Common myeloid progenitor, CD34-positive (primary cell): ENCODE measurements at regions not wholly inside any gene's neighbourhood (a gene's known extent, or its start where the extent isn't known, plus 50 kb on each side); places are given as distances from the start of the nearest gene placed in this dataset.

Experiments
- CTCF ChIA-PET: fragments of 350-600 bp; sonication (Branson Sonifier 250); formaldehyde crosslinking; loops from one replicate; lab custom pipeline; 2021; ENCODE audit warnings: antibody characterized with exemption; lab: Charles Lee
- POLR2A ChIA-PET: fragments of 350-600 bp; sonication (Branson Sonifier 250); formaldehyde crosslinking; loops from one replicate; lab custom pipeline; 2021; ENCODE audit warnings: antibody characterized with exemption; lab: Charles Lee
- DNase-seq, 3 donors: peaks; one replicate each; pipeline versions ENCODE4 v3.0.0 to v3.0.0-alpha.2; 2013
- H3K27ac ChIP-seq, 2 experiments: 1 replicate in 1 of 2; 2 replicates in 1 of 2; pipeline ENCODE4 v1.7.0; 2013; ENCODE audit warnings: inconsistent platforms in 2 of 2, low read length in 2 of 2, mild to moderate bottlenecking in 2 of 2, low read depth in 1 of 2, moderate library complexity in 1 of 2; ENCODE audit not compliant: severe bottlenecking in 2 of 2, insufficient read depth in 1 of 2, poor library complexity in 1 of 2
- H3K27me3 ChIP-seq, 5 experiments: replicated peaks in 2 of 5; 1 replicate in 3 of 5; 2 replicates in 2 of 5; pipeline versions ENCODE4 v1.6.1 to v1.7.0; 2013; ENCODE audit warnings: low read length in 4 of 5, mild to moderate bottlenecking in 2 of 5, moderate library complexity in 2 of 5, inconsistent platforms in 1 of 5; ENCODE audit not compliant: insufficient read depth in 5 of 5, control insufficient read depth in 4 of 5
- H3K36me3 ChIP-seq, 4 experiments: 1 replicate in 2 of 4; 2 replicates in 2 of 4; pipeline versions ENCODE4 v1.6.1 to v1.7.0; 2013; ENCODE audit warnings: low read length in 3 of 4, control low read depth in 1 of 4, mild to moderate bottlenecking in 1 of 4; ENCODE audit not compliant: control insufficient read depth in 4 of 4, insufficient read depth in 4 of 4
- H3K4me1 ChIP-seq, 4 experiments: 1 replicate in 3 of 4; 2 replicates in 1 of 4; pipeline versions ENCODE4 v1.6.1 to v1.7.1; 2013; ENCODE audit warnings: low read length in 3 of 4, mild to moderate bottlenecking in 3 of 4, control low read depth in 1 of 4, inconsistent platforms in 1 of 4, moderate library complexity in 1 of 4; ENCODE audit not compliant: control insufficient read depth in 4 of 4, insufficient read depth in 4 of 4; ENCODE audit errors: control extremely low read depth in 1 of 4
- H3K4me3 ChIP-seq, 7 experiments: 1 replicate in 4 of 7; 2 replicates in 3 of 7; pipeline versions ENCODE4 v1.5.1 to v1.7.0; 2013; ENCODE audit warnings: mild to moderate bottlenecking in 7 of 7, low read length in 6 of 7, moderate library complexity in 6 of 7, inconsistent platforms in 2 of 7, low read depth in 2 of 7, control low read depth in 1 of 7; ENCODE audit not compliant: insufficient read depth in 4 of 7, control insufficient read depth in 1 of 7; ENCODE audit errors: extremely low read depth in 1 of 7
- H3K9me3 ChIP-seq, 5 experiments: 1 replicate in 4 of 5; 2 replicates in 1 of 5; pipeline versions ENCODE4 v1.6.1 to v1.7.1; 2013; ENCODE audit warnings: low read length in 4 of 5, mild to moderate bottlenecking in 2 of 5, inconsistent platforms in 1 of 5, low read depth in 1 of 5, moderate library complexity in 1 of 5; ENCODE audit not compliant: control insufficient read depth in 4 of 5, insufficient read depth in 2 of 5; ENCODE audit errors: control extremely low read depth in 1 of 5
- WGBS: methylation state at CpG from one replicate; pipeline ENCODE4 v1.1.5; 2013; ENCODE audit not compliant: insufficient coverage; 5-methylcytosine and 5-hydroxymethylcytosine counted together

GRCh38 chr2:174697255-174697654 is 67.0 kb downstream of the CHRNA1 start:
- H3K4me1 ChIP-seq: no peaks in the 10 kb centered on the region
- H3K36me3 ChIP-seq: no peaks in the 10 kb centered on the region
- H3K27ac ChIP-seq: no peak overlapping the region
- DNase-seq: peak; percentile 70 to 82 (median 80)
- H3K9me3 ChIP-seq: no peaks in the 10 kb centered on the region
- no CpG with 5 or more reads among the region's 3 CpGs for WGBS
- POLR2A ChIA-PET: no interaction called here
- CTCF ChIA-PET: interaction anchor here (0.6 to 21.5 kb wide), 15 partner anchors 12 to 658 kb away, joined by 3 to 450 read pairs (median 5); partner anchors contain the start of gene WIPF1
- no peak overlapping the region for H3K4me3 ChIP-seq
- peaks cover 0 to 47% (median 16%) of the 10 kb centered on the region in 5 experiments for H3K27me3 ChIP-seq

GRCh38 chr2:174694920-174695319 is 69.4 kb downstream of the CHRNA1 start:
- Histone ChIP-seq H3K27me3 (peaks cover 0 to 36% (median 13%) of the 10 kb centered on the region in 5 experiments), H3K9me3 (no peaks in the 10 kb centered on the region), H3K4me1 (no peaks in the 10 kb centered on the region), H3K36me3 (no peaks in the 10 kb centered on the region), H3K4me3 (no peak overlapping the region), H3K27ac (no peak overlapping the region)
- ChIA-PET POLR2A (no interaction called here), CTCF (interaction anchor here (0.9 to 21.5 kb wide), 10 partner anchors 9 to 232 kb away, joined by 3 to 450 read pairs (median 5); partner anchors contain the start of gene WIPF1)
- no peak for DNase-seq
- 75% methylated on average over 2 of the region's 2 CpGs for WGBS

GRCh38 chr2:174694196-174694878 is 69.9 kb downstream of the CHRNA1 start:
- ChIA-PET CTCF (interaction anchor here (1.1 to 21.5 kb wide), 6 partner anchors 9 to 231 kb away, joined by 3 to 450 read pairs (median 80); partner anchors contain the start of gene WIPF1), POLR2A (no interaction called here)
- H3K27me3 ChIP-seq: peaks cover 0 to 36% (median 13%) of the 10 kb centered on the region in 5 experiments

GRCh38 chr2:174693344-174693743 is 70.9 kb downstream of the CHRNA1 start:
- no peak for DNase-seq
- peaks cover 0 to 36% (median 13%) of the 10 kb centered on the region in 5 experiments for H3K27me3 ChIP-seq
- H3K4me1 ChIP-seq: no peaks in the 10 kb centered on the region
- 96% methylated on average over 4 of the region's 5 CpGs for WGBS
- ChIA-PET CTCF (interaction anchor here (1.1 to 21.5 kb wide), 4 partner anchors 8 to 230 kb away, joined by 3 to 450 read pairs (median 254); partner anchors contain the start of gene WIPF1), POLR2A (interaction anchor here (0.7 kb wide), 1 partner anchor 336 kb away, joined by 3 read pairs; no protein-coding TSS in a partner anchor)
- H3K4me3 ChIP-seq: no peak overlapping the region
- H3K27ac ChIP-seq: no peak overlapping the region
- no peaks in the 10 kb centered on the region for H3K36me3 ChIP-seq
- no peaks in the 10 kb centered on the region for H3K9me3 ChIP-seq

More at GRCh38 chr2:174694196-174694878, 69.9 kb downstream of the CHRNA1 start:
- Histone ChIP-seq H3K4me1 (no peaks in the 10 kb centered on the region), H3K9me3 (no peaks in the 10 kb centered on the region), H3K36me3 (no peaks in the 10 kb centered on the region), H3K27ac (no peak overlapping the region), H3K4me3 (no peak overlapping the region)
- DNase-seq: no peak
- WGBS: 90% methylated on average over 5 of the region's 5 CpGs

- Histone ChIP-seq H3K27ac (no peak overlapping the region), H3K36me3 (no peaks in the 10 kb centered on the region), H3K4me3 (no peak overlapping the region), H3K9me3 (no peaks in the 10 kb centered on the region), H3K27me3 (peaks cover 0 to 36% (median 9%) of the 10 kb centered on the region in 5 experiments), H3K4me1 (no peaks in the 10 kb centered on the region)
- no peak for DNase-seq
- ChIA-PET CTCF (interaction anchor here (0.6 to 21.5 kb wide), 4 partner anchors 9 to 122 kb away, joined by 3 to 450 read pairs (median 202); partner anchors contain the start of gene WIPF1), POLR2A (no interaction called here)
- WGBS: 100% methylated on average over 3 of the region's 5 CpGs
Observed at GRCh38 chr2:174692256-174692919, 71.9 kb downstream of the CHRNA1 start.

GRCh38 chr2:174691201-174691779 is 73.0 kb downstream of the CHRNA1 start:
- ChIA-PET CTCF (interaction anchor here (18.7 to 21.5 kb wide), 2 partner anchors 86 to 120 kb away, joined by 401 to 450 read pairs; partner anchors contain the start of gene WIPF1), POLR2A (no interaction called here)
- Histone ChIP-seq H3K27me3 (peaks cover 0 to 28% (median 5%) of the 10 kb centered on the region in 5 experiments), H3K36me3 (no peaks in the 10 kb centered on the region), H3K4me3 (no peak overlapping the region), H3K9me3 (no peaks in the 10 kb centered on the region), H3K27ac (no peak overlapping the region), H3K4me1 (no peaks in the 10 kb centered on the region)
- DNase-seq: no peak
- 100% methylated on average over 1 of the region's 4 CpGs for WGBS
